Adrenal gland (tissue), 9 donors: ENCODE measurements at regions not wholly inside any gene's neighbourhood (a gene's known extent, or its start where the extent isn't known, plus 50 kb on each side); places are given as distances from the start of the nearest gene placed in this dataset.

ENCODE experiments used
- DNase-seq, 7 donors: peaks; one replicate each; pipeline ENCODE4 v3.0.0-alpha.2; 2019 to 2020
- H3K27ac ChIP-seq, 5 donors: fragments of 200-600 bp; sonication (generic) in 4 of 5; 1 replicate in 3 of 5; 2 replicates in 2 of 5; pipeline versions ENCODE4 v1.5.1 to v1.8.0; 2016 to 2020; ENCODE audit warnings: mild to moderate bottlenecking in 1 of 5
- H3K27me3 ChIP-seq: fragments of 200-600 bp; 2 replicates; pipeline ENCODE4 v1.8.0; 2021
- H3K36me3 ChIP-seq, 2 donors: fragments of 200-600 bp; replicated peaks in 1 of 2; 1 replicate in 1 of 2; 2 replicates in 1 of 2; pipeline versions ENCODE4 v1.5.1 to v1.8.0; 2018 to 2022
- H3K4me1 ChIP-seq, 2 donors: fragments of 200-600 bp; replicated peaks in 1 of 2; 1 replicate in 1 of 2; 2 replicates in 1 of 2; pipeline versions ENCODE4 v1.5.1 to v1.8.0; 2018 to 2021
- H3K4me3 ChIP-seq, 4 donors: fragments of 200-600 bp; sonication (generic) in 3 of 4; one replicate each; pipeline ENCODE4 v1.5.1; 2016 to 2018
- H3K9me3 ChIP-seq, 3 donors: fragments of 200-600 bp; sonication (generic) in 1 of 3; replicated peaks in 1 of 3; 1 replicate in 2 of 3; 2 replicates in 1 of 3; pipeline versions ENCODE4 v1.5.1 to v1.8.0; 2016 to 2021
- CTCF ChIP-seq, 6 experiments: fragments of 450-650 bp in 4 of 6; fragments of 200-600 bp in 2 of 6; sonication (generic) in 1 of 6; IDR thresholded peaks; 1 replicate in 5 of 6; 2 replicates in 1 of 6; pipeline versions ENCODE4 v1.5.1 to v1.8.0; 2016 to 2021; ENCODE audit warnings: antibody characterized with exemption in 6 of 6, mild to moderate bottlenecking in 2 of 6, moderate library complexity in 1 of 6
- POLR2A ChIP-seq, 2 donors: fragments of 450-650 bp; IDR thresholded peaks; one replicate each; pipeline ENCODE4 v1.6.1; 2017; ENCODE audit warnings: antibody characterized with exemption in 2 of 2, mild to moderate bottlenecking in 2 of 2, moderate library complexity in 1 of 2
- WGBS, 4 donors: extraction: QIAGEN DNeasy Blood & Tissue Kit in 2 of 4; methylation state at CpG; one replicate each; pipeline versions ENCODE4 v1.1.5 to v1.1.7; 2013 to 2017; 5-methylcytosine and 5-hydroxymethylcytosine counted together
- intact Hi-C, 2 donors: fragments of 100-400 bp; cut with DNase I; formaldehyde crosslinking; loops; one replicate each; pipeline versions ENCODE4 v1.14.1 to v1.15.0; 2022 to 2023
- donor health status: healthy with polysubstance abuse.
- donor health status: Bipolar disorder and iron deficiency.
- donor health status: DM: yes; HTN: yes; CAD: no.
- donor health status: DM: no; HTN: no; CAD: no.
- donor health status: DM: no; HTN: no; CAD: no.

GRCh38 chr13:108534728-108535127 is 94.7 kb upstream of the MYO16 start:
- Histone ChIP-seq H3K9me3 (no peaks in the 10 kb centered on the region), H3K27me3 (peaks cover 3% of the 10 kb centered on the region), H3K36me3 (no peaks in the 10 kb centered on the region), H3K4me3 (no peak overlapping the region), H3K27ac (no peak overlapping the region), H3K4me1 (no peaks in the 10 kb centered on the region)
- intact Hi-C loops, result no loop called here
- no peak for DNase-seq
- no peak for TF ChIP-seq CTCF (IDR thresholded peaks at IDR 0.05)
- TF ChIP-seq POLR2A (IDR thresholded peaks at IDR 0.05), result no peak

DNA sequence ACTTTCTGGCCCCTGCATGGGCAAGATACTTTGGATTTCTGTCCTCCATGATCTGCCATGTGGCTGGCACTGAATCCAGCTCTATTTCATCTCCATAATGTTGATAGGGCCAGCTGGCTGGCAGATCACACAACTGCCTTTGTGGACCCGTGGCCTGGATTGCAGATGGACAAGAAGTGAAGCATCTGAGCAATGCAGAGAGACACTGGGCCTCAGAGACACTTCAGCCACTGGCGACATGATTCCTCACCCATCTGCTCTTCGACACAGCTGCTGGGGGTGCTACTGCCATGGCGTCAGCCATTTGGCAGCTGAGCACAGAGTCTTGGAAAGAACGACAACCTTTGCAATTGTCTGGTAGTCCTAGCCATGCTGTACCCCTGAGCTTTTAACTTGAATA is 79.5 kb upstream of the MYO16 start:
- no peaks in the 10 kb centered on the region for H3K36me3 ChIP-seq
- H3K27ac ChIP-seq, result no peak overlapping the region
- 69 to 84% (median 73%) methylated on average over 4 to 5 of the region's 5 CpGs for WGBS, 4 donors
- no peak overlapping the region for H3K4me3 ChIP-seq
- no peaks in the 10 kb centered on the region for H3K27me3 ChIP-seq
- intact Hi-C loops, result no loop called here
- no peak for TF ChIP-seq POLR2A (IDR thresholded peaks at IDR 0.05)
- TF ChIP-seq CTCF (IDR thresholded peaks at IDR 0.05), result no peak
- no peaks in the 10 kb centered on the region for H3K4me1 ChIP-seq
- no peak for DNase-seq
- H3K9me3 ChIP-seq, result no peaks in the 10 kb centered on the region

DNA sequence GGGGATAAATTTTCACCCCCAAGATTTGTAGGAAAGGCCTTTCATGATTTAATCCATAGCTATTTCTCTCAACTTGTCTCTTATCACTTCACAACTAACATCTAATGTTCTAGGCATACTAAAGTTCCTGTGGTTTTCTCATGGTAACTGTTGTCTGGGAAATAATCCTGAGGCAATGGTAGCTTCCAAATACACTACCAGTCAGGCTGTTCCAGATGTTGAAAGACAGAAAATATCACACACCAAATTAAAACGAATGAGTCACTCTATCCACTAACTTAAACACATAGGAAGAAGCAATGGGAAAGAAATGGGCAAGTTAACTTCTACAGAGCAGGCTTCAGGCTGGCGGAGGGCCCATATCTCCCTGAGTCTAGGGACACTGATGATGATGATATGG is 77.7 kb upstream of the MYO16 start:
- H3K9me3 ChIP-seq, result no peaks in the 10 kb centered on the region
- H3K4me1 ChIP-seq, result no peaks in the 10 kb centered on the region
- WGBS, 4 donors, result 51 to 82% (median 67%) methylated on average over 2 of the region's 2 CpGs
- TF ChIP-seq POLR2A (IDR thresholded peaks at IDR 0.05) (no peak), CTCF (IDR thresholded peaks at IDR 0.05) (no peak)
- no peaks in the 10 kb centered on the region for H3K27me3 ChIP-seq
- no peak for DNase-seq
- no peak overlapping the region for H3K4me3 ChIP-seq
- intact Hi-C loops, result no loop called here
- H3K27ac ChIP-seq, result no peak overlapping the region
- H3K36me3 ChIP-seq, result no peaks in the 10 kb centered on the region

GRCh38 chr13:108558489-108558888 is 70.9 kb upstream of the MYO16 start:
- TF ChIP-seq CTCF (IDR thresholded peaks at IDR 0.05) (no peak), POLR2A (IDR thresholded peaks at IDR 0.05) (no peak)
- Histone ChIP-seq H3K27ac (no peak overlapping the region), H3K4me3 (no peak overlapping the region), H3K9me3 (no peaks in the 10 kb centered on the region), H3K4me1 (no peaks in the 10 kb centered on the region), H3K27me3 (no peaks in the 10 kb centered on the region), H3K36me3 (no peaks in the 10 kb centered on the region)
- intact Hi-C loops, result no loop called here
- WGBS, 4 donors, result 61 to 74% (median 66%) methylated on average over 4 of the region's 4 CpGs
- DNase-seq, result no peak
